Aorta (tissue), 5 donors: ENCODE measurements at regions not wholly inside any gene's neighbourhood (a gene's known extent, or its start where the extent isn't known, plus 50 kb on each side); places are given as distances from the start of the nearest gene placed in this dataset.

Experiments
- ATAC-seq: fragments of 200-7000 bp; cut with Tn5 transposase; one replicate; pipeline ENCODE4 v1.9.1; 2022; ENCODE audit warnings: moderate library complexity; ENCODE audit not compliant: low FRiP score
- DNase-seq, 2 donors: peaks; one replicate each; pipeline ENCODE4 v3.0.0-alpha.2; 2020
- H3K27ac ChIP-seq, 2 donors: one replicate each; pipeline ENCODE4 v1.5.1; 2013; ENCODE audit warnings: low read length in 2 of 2, mild to moderate bottlenecking in 2 of 2, moderate library complexity in 2 of 2, control low read depth in 1 of 2, inconsistent platforms in 1 of 2, low read depth in 1 of 2
- H3K27me3 ChIP-seq, 2 donors: one replicate each; pipeline ENCODE4 v1.6.1; 2013; ENCODE audit warnings: control low read depth in 1 of 2, low read length in 1 of 2, mild to moderate bottlenecking in 1 of 2, moderate library complexity in 1 of 2; ENCODE audit not compliant: insufficient read depth in 2 of 2, control insufficient read depth in 1 of 2
- H3K36me3 ChIP-seq, 2 donors: one replicate each; pipeline ENCODE4 v1.6.1; 2013; ENCODE audit warnings: control low read depth in 1 of 2, low read length in 1 of 2, mild to moderate bottlenecking in 1 of 2; ENCODE audit not compliant: insufficient read depth in 2 of 2, control insufficient read depth in 1 of 2
- H3K4me1 ChIP-seq, 2 donors: one replicate each; pipeline ENCODE4 v1.6.1; 2013; ENCODE audit warnings: low read length in 2 of 2, control low read depth in 1 of 2, mild to moderate bottlenecking in 1 of 2, moderate library complexity in 1 of 2; ENCODE audit not compliant: insufficient read depth in 2 of 2, control insufficient read depth in 1 of 2
- H3K4me3 ChIP-seq, 2 donors: one replicate each; pipeline ENCODE4 v1.5.1; 2013; ENCODE audit warnings: low read length in 2 of 2, control low read depth in 1 of 2, mild to moderate bottlenecking in 1 of 2
- H3K9me3 ChIP-seq: one replicate; pipeline ENCODE4 v1.6.1; 2013; ENCODE audit warnings: mild to moderate bottlenecking, low read length; ENCODE audit not compliant: control insufficient read depth
- whole genome bisulfite sequencing, 2 donors: extraction: QIAGEN DNeasy Blood & Tissue Kit; methylation state at CpG; one replicate each; pipeline ENCODE4 v1.1.7; 2013; 5-methylcytosine and 5-hydroxymethylcytosine counted together
- intact Hi-C, 2 donors: fragments of 100-400 bp; cut with DNase I; formaldehyde crosslinking; loops; one replicate each; pipeline versions ENCODE4 v1.14.2 to v1.15.0; 2022
- donor health status: healthy with polysubstance abuse.
- donor health status: Bipolar disorder and iron deficiency.
- donor health status: DM: no; HTN: no; CAD: no.
- donor health status: DM: no; HTN: no; CAD: no.
- donor health status: DM: yes; HTN: yes; CAD: no.

DNA sequence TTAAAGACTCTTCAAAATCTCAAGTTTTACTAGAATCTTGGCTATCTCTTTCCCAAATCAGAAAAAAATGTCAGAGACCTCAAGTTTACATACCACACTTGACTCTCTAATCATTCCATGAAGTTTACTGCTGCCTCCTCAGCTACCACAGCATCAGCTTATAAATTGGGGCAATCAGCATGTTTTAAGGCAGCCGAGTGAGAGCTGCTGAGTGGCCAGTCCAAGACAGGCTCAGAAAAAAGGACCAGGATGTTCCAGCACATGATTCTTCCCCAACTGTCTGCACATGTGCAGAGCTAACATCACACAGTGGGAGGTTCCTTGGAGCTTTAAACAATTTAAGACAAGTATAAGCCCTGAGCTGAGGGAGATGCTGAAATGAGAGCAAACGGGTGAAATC, 140.6 kb upstream of the NUDT7 start:
- WGBS, 2 donors: 30 to 80% methylated on average over 2 of the region's 2 CpGs
- H3K27ac ChIP-seq: no peak overlapping the region
- no peaks in the 10 kb centered on the region for H3K36me3 ChIP-seq
- no peak overlapping the region for H3K4me3 ChIP-seq
- H3K27me3 ChIP-seq: no peaks in the 10 kb centered on the region
- intact Hi-C loops: no loop called here
- H3K9me3 ChIP-seq: peaks cover 2% of the 10 kb centered on the region
- DNase-seq: no peak
- no peaks in the 10 kb centered on the region for H3K4me1 ChIP-seq
- ATAC-seq: no peak

DNA sequence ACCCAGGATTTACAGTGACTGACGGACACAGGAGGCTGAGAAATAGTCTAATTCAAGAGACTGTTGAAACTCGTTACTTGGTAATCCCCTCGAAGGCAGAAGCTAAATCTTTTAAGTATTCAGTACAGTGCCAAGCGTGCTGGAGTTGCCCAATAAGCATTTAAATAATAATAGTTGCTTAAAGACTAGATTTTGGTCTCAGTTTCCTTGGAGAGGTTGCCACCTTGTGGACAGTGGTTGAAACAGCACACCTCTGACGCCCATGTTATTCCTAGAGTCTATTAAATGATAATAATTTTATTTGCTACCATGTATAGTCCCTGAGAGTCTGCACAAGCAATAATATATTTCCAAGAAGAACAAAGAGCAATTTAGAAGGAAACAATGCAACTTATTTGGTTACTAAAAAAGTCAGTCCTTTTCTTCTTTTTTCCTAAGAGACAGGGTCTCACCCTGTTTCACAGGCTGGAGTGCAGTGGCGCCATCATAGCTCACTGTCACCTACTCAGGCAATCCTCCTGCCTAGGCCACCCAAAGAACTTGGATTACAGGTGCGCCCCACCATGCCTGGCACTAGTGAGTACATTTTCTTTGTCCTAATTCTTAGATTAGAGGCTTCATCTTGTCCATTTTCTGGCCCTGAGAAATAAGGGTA, 138.0 kb upstream of the NUDT7 start:
- DNase-seq (no peak), ATAC-seq (no peak)
- WGBS, 2 donors: 39% methylated on average over 7 of the region's 7 CpGs
- Histone ChIP-seq H3K27me3 (no peaks in the 10 kb centered on the region), H3K36me3 (no peaks in the 10 kb centered on the region), H3K4me1 (no peaks in the 10 kb centered on the region), H3K9me3 (peaks cover 2% of the 10 kb centered on the region), H3K4me3 (no peak overlapping the region), H3K27ac (no peak overlapping the region)
- intact Hi-C loops: loop anchor here (1.0 to 2.0 kb wide), 2 partner anchors 347 to 348 kb away; no protein-coding TSS in a partner anchor

DNA sequence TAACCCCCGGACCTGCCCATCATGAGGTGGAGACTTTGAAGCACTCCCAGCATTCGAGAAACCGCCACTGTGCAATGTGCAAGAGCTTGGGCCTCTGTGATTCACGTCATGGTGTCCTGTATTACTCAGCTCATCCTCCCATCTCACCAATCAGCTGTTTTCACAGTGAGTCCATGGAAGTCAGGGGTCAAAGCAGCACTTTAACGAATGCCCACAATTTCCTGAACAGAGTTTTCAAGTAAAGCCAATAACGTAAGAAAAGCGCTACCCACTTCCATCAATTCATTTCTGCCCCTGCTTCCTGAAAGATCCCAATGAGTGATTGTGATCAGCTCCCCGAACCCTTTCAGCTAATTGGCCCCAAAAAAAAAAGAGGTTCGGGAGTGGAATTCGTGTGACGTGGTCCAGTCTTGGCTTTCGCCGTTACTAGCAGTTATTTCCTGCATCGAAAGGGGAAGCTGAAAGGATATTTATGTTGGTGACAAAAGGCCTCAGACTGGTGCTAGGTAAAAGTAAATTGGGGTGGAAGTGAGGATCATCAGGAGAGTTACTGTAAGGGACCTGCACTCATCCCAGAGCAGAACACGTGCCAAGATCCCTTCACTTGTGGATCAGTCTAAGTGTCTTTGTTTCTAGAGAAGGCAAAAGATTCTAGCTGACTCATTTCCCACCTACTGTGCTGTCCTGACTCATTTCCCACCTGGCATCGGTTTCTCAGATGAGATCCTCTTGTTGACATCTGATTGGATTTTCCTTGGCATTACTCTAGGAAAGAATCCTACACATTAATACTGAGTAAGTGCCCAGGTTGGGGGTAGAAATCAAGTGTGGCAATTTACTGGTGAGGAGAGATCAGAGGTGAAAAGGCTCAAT, 136.7 kb upstream of the NUDT7 start:
- Histone ChIP-seq H3K4me3 (no peak overlapping the region), H3K4me1 (no peaks in the 10 kb centered on the region), H3K27me3 (no peaks in the 10 kb centered on the region), H3K36me3 (no peaks in the 10 kb centered on the region), H3K27ac (no peak overlapping the region), H3K9me3 (peaks cover 2% of the 10 kb centered on the region)
- intact Hi-C loops: loop anchor here in 1 of 2 donors (2.0 kb wide), 1 partner anchor 349 kb away; no protein-coding TSS in a partner anchor
- WGBS, 2 donors: 73 to 83% methylated on average over 16 of the region's 16 CpGs
- no peak for ATAC-seq
- no peak for DNase-seq

DNA sequence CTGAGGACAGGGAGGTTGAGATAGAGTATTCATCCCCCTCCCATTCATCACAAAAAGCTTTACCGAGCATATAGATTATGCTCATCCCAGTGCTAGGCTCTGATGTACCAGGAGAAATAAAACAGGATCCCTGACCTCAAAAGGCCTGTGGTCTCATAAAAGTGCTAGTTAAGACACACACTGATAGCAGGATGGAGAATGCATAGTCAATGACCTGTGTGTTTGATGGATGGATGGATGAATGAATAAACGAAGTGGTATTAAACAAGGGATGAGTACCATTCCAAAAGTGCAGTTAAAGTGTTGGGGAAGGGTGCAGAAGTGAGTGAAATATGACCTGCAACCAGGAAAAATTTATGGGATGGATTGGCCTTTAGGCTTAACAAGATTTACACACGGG, 133.9 kb upstream of the NUDT7 start:
- no peaks in the 10 kb centered on the region for H3K9me3 ChIP-seq
- H3K27me3 ChIP-seq: no peaks in the 10 kb centered on the region
- no peaks in the 10 kb centered on the region for H3K4me1 ChIP-seq
- no peaks in the 10 kb centered on the region for H3K36me3 ChIP-seq
- H3K27ac ChIP-seq: no peak overlapping the region
- no peak overlapping the region for H3K4me3 ChIP-seq
- DNase-seq (no peak), ATAC-seq (no peak)
- 88 to 93% methylated on average over 3 of the region's 3 CpGs for WGBS, 2 donors
- intact Hi-C loops: no loop called here

DNA sequence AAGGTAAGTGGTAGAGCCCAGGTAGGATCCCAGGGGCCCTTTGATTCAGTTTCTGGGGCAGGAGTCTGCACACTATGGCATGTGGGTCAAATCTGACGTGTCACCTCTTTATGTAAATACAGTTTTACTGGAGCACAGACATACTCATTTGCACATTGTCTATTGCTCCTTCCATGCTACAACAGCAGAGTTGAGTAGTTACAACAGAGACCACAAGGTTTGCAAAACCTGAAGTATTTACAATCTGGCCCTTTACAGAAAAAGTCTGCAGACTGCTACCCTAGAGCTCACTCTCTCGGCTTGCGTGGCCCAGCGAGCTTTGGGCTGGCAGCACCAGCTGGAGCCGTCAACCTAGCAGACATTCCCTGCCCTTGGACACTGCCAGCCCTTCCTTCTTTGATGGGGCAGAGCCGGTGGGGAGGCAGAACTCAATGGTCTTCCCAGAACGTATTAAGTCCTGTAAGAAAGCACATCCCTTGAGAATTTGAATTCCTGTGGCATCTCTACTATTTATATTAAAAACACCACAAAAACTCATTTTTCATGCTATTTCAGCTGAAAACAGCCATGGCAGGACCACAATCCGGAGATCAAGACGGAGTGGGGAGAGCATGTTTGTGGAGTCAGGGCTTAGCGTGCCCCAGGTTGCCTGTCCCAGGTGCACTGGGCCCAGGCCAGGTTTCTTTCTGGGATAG, 133.1 kb upstream of the NUDT7 start:
- no peaks in the 10 kb centered on the region for H3K4me1 ChIP-seq
- H3K27me3 ChIP-seq: no peaks in the 10 kb centered on the region
- H3K27ac ChIP-seq: no peak overlapping the region
- WGBS, 2 donors: 36 to 43% methylated on average over 10 of the region's 10 CpGs
- no peaks in the 10 kb centered on the region for H3K36me3 ChIP-seq
- no peak overlapping the region for H3K4me3 ChIP-seq
- ATAC-seq (no peak), DNase-seq (no peak)
- no peaks in the 10 kb centered on the region for H3K9me3 ChIP-seq
- intact Hi-C loops: no loop called here

DNA sequence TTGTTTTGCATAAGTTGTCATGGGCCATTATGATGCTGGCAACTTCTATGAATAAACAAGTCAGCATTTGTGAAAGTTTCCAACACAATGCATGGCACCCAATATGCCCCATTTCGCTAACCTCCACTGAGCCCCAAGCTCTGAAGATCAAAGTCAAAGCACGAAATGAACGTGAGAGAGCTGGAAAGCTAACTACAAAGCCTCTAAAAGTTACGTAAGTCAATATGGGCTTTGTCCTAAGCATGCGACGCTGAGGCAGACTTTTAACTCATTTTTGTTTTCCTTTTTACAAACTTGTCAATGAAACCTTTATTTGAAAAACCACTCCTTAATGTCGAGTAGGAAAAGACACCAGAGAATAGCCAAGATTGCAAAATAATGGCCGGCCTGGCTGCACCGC, 131.6 kb upstream of the NUDT7 start:
- no peaks in the 10 kb centered on the region for H3K9me3 ChIP-seq
- H3K4me1 ChIP-seq: no peaks in the 10 kb centered on the region
- intact Hi-C loops: no loop called here
- WGBS, 2 donors: 93 to 95% methylated on average over 9 of the region's 9 CpGs
- no peaks in the 10 kb centered on the region for H3K27me3 ChIP-seq
- DNase-seq (no peak), ATAC-seq (no peak)
- no peak overlapping the region for H3K4me3 ChIP-seq
- H3K36me3 ChIP-seq: no peaks in the 10 kb centered on the region
- no peak overlapping the region for H3K27ac ChIP-seq

DNA sequence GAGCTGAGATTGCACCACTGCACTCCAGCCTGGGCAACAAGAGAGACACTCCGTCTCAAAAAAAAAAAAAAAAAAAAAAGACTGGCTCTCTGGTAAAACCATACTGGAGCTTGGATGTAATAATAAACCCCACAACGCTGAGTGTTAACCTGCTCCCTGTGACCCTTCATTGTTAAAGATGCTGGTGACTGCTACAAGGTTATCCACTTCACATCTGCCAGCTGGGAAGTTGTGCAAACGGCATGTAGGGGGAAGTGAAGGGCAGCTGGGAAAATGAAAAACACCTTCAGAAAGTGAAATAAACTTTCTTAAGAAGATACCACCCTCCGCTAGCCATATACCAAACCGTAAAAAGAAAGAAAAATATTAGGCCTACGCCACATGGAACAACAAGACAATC, 131.0 kb upstream of the NUDT7 start:
- no peak overlapping the region for H3K27ac ChIP-seq
- H3K36me3 ChIP-seq: no peaks in the 10 kb centered on the region
- intact Hi-C loops: no loop called here
- no peaks in the 10 kb centered on the region for H3K9me3 ChIP-seq
- no peaks in the 10 kb centered on the region for H3K27me3 ChIP-seq
- 83 to 85% methylated on average over 6 of the region's 6 CpGs for WGBS, 2 donors
- no peaks in the 10 kb centered on the region for H3K4me1 ChIP-seq
- ATAC-seq (no peak), DNase-seq (no peak)
- no peak overlapping the region for H3K4me3 ChIP-seq

DNA sequence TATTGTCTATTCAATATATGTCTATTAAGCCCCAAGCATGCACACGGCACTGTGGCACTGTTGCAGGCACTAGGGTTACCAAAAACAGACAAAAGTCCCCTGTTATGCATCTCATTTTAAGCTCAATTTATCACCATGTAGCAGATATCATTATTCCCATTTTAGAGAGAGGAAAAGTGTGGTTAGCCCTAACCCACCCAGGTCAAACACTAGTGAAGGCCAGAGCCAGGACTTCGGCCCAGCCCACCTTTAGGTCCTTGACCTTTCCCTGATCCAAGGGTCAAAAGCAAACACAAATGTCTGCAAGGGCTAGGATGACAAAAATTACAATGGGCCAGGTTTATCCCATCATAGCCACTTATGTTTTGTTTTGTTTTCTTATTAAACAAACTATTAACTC, 130.3 kb upstream of the NUDT7 start:
- H3K27me3 ChIP-seq: no peaks in the 10 kb centered on the region
- no peaks in the 10 kb centered on the region for H3K9me3 ChIP-seq
- no peaks in the 10 kb centered on the region for H3K36me3 ChIP-seq
- H3K4me3 ChIP-seq: no peak overlapping the region
- H3K4me1 ChIP-seq: no peaks in the 10 kb centered on the region
- intact Hi-C loops: no loop called here
- H3K27ac ChIP-seq: no peak overlapping the region
- ATAC-seq (no peak), DNase-seq (no peak)
- 89 to 90% methylated on average over 2 of the region's 2 CpGs for WGBS, 2 donors
